ENCODE measurements at regions not wholly inside any gene's neighbourhood (a gene's known extent, or its start where the extent isn't known, plus 50 kb on each side); places are given as distances from the start of the nearest gene placed in this dataset.
"Not testable (repeated sequence)": the region's sequence is repeated elsewhere in the genome, so short reads cannot be mapped to it uniquely, and the experiment has no call there.

DNA sequence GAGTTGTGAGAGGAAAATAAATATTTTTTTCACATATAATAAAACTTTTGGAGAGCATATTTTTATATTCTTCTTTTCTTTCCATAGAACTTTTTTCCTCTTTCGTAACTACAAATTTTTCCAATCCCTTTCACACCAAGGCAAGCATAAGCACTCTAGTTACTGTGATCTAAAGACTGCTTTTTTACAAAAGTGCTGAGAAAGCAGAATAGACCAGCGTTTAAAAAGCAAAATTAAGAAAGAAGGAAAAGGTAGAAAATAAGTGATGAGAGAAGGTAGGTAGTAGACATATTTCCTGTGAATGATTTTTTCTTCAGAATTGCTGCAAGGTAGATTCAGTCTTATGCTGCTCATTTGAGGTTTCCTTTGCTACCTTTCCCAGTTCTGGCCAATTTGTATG is 195.5 kb downstream of the MBL2 start:
- H3K27me3 ChIP-seq = no peaks in the 10 kb centered on the region
- intact Hi-C loops (cut with DNase I) = no loop called here
- H3K27ac ChIP-seq = no peak overlapping the region
- ATAC-seq (no peak), DNase-seq (no peak)
- H3K9me3 ChIP-seq = peaks cover 0 to 6% (median 0%) of the 10 kb centered on the region in 12 donors
- H3K36me3 ChIP-seq = no peaks in the 10 kb centered on the region
- H3K4me3 ChIP-seq = no peak overlapping the region
- WGBS, 4 donors = 84 to 91% (median 90%) methylated on average over 2 of the region's 2 CpGs
- H3K4me1 ChIP-seq = no peaks in the 10 kb centered on the region
- no peak for TF ChIP-seq POLR2A (IDR thresholded peaks at IDR 0.05)
- TF ChIP-seq, protein P1, sequence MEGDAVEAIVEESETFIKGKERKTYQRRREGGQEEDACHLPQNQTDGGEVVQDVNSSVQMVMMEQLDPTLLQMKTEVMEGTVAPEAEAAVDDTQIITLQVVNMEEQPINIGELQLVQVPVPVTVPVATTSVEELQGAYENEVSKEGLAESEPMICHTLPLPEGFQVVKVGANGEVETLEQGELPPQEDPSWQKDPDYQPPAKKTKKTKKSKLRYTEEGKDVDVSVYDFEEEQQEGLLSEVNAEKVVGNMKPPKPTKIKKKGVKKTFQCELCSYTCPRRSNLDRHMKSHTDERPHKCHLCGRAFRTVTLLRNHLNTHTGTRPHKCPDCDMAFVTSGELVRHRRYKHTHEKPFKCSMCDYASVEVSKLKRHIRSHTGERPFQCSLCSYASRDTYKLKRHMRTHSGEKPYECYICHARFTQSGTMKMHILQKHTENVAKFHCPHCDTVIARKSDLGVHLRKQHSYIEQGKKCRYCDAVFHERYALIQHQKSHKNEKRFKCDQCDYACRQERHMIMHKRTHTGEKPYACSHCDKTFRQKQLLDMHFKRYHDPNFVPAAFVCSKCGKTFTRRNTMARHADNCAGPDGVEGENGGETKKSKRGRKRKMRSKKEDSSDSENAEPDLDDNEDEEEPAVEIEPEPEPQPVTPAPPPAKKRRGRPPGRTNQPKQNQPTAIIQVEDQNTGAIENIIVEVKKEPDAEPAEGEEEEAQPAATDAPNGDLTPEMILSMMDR (IDR thresholded peaks at IDR 0.05) = no peak

DNA sequence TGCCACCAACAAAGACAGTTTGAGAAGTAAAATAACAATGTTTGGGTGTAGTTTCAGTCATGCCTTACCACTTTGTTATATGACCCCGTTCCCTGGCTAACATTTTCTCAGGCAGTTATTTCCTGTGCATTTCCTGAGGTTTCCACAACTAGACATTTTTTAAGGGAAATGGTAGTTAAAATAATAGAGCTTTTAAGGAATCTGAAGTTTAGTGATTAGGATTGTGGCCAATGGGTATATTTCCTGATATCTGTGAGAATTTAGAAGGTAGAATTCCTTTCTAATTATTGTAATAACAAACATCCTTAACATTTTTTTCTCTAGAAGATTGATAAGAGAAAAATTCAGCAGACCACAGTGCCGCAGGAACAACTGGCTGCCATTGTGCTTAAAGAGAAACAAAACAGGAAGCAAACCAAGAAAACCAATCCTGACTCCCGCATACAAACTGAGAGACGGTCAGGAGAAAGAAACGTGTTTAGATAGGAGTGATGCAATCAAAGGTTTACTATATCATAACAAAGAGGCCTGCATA is 193.6 kb downstream of the MBL2 start:
- H3K27ac ChIP-seq = no peak overlapping the region
- no peaks in the 10 kb centered on the region for H3K27me3 ChIP-seq
- no peak for ATAC-seq
- TF ChIP-seq POLR2A (IDR thresholded peaks at IDR 0.05) = no peak
- TF ChIP-seq, protein P1 (IDR thresholded peaks at IDR 0.05) = no peak
- H3K4me1 ChIP-seq = no peaks in the 10 kb centered on the region
- no peak overlapping the region for H3K4me3 ChIP-seq
- peaks cover 0 to 6% (median 2%) of the 10 kb centered on the region in 12 donors for H3K9me3 ChIP-seq
- no peak for DNase-seq
- intact Hi-C loops (cut with DNase I) = no loop called here
- WGBS, 4 donors = 25 to 36% (median 29%) methylated on average over 5 of the region's 5 CpGs
- no peaks in the 10 kb centered on the region for H3K36me3 ChIP-seq

DNA sequence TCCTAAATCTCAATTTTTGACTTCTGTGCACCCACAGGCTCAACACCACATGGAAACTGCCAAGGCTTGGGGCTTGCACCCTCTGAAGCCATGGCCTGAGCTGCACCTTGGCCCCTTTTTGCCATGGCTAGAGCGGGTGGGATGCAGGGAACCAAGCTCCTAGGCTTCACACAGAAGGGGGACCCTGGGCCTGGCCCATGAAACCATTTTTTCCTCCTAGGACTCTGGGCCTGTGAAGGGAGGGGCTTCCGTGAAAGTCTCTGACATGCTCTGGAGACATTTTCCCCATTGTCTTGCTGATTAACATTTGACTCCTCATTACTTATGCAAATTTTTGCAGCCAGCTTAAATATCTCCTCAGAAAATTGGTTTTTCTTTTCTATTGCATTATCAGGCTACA is 190.9 kb downstream of the MBL2 start:
- H3K27ac ChIP-seq; ATAC-seq; H3K36me3 ChIP-seq; H3K4me3 ChIP-seq; H3K4me1 ChIP-seq; H3K27me3 ChIP-seq; intact Hi-C loops (cut with DNase I): not testable (repeated sequence)
- peak in 1 of 5 donors; percentile 20 for DNase-seq
- WGBS, 4 donors = 75 to 84% (median 81%) methylated on average over 2 of the region's 2 CpGs
- H3K9me3 ChIP-seq = peaks cover 0 to 26% (median 8%) of the 10 kb centered on the region in 12 donors

DNA sequence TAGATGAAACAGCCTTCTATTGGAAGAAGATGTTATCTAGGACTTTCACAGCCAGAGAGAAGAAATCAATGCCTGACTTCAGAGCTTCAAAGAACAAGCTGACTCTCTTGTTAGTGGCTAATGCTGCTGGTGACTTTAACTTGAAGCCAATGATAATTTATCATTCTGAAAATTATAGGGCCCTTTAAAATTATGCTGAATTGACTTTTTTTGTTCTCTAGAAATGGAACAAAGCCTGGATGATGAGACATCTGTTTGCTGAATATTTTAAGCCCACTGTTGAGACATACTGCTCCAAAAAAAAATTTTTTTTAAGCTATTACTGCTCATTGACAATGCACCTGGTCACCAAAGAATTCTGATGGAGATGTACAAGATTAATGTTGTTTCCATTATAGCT is 189.2 kb downstream of the MBL2 start:
- no peaks in the 10 kb centered on the region for H3K4me1 ChIP-seq
- H3K27me3 ChIP-seq = no peaks in the 10 kb centered on the region

More for the DNA sequence above, 189.2 kb downstream of the MBL2 start:
- DNase-seq (no peak), ATAC-seq (no peak)
- intact Hi-C loops (cut with DNase I) = no loop called here
- TF ChIP-seq, protein P1 (IDR thresholded peaks at IDR 0.05) = no peak
- no peak for TF ChIP-seq POLR2A (IDR thresholded peaks at IDR 0.05)
- Histone ChIP-seq H3K9me3 (peaks cover 0 to 42% (median 16%) of the 10 kb centered on the region in 12 donors), H3K27ac (no peak overlapping the region), H3K36me3 (no peaks in the 10 kb centered on the region), H3K4me3 (no peak overlapping the region)
